GM18519 (cell line): ENCODE measurements at regions not wholly inside any gene's neighbourhood (a gene's known extent, or its start where the extent isn't known, plus 50 kb on each side); places are given as distances from the start of the nearest gene placed in this dataset.
"Not testable (repeated sequence)": the region's sequence is repeated elsewhere in the genome, so short reads cannot be mapped to it uniquely, and the experiment has no call there.

Source experiments
- ATAC-seq: cut with Tn5 transposase; IDR thresholded peaks from one replicate; pipeline ENCODE4 v1.9.1; 2021; ENCODE audit warnings: mild to moderate bottlenecking, moderate library complexity; ENCODE audit not compliant: unreplicated experiment, low FRiP score

- ATAC-seq: not testable (repeated sequence)
Observed at GRCh38 chr9:626114-626513, 215.4 kb upstream of the DMRT1 start.

DNA sequence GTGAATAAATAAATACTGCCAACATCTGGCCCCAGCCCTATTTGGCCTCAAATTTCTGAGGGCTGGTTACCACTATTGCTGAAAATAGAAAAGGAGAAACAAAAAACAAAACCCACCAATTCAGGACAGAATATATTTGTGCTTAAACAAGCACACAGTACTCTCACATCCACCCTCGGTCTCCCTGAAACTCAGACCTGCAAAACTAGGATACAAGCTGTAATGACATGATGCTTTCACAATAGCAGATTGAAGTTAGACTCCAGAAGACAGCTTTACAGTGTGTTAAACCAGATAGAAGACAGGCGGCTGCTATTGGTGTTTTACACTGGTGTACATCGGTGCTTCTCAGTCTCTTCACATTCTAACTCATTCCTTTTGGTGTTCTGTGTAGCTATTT is 214.9 kb upstream of the DMRT1 start:
- peak; percentile 60 for ATAC-seq

- no peak for ATAC-seq
Observed at GRCh38 chr9:627336-627970, 214.0 kb upstream of the DMRT1 start.

DNA sequence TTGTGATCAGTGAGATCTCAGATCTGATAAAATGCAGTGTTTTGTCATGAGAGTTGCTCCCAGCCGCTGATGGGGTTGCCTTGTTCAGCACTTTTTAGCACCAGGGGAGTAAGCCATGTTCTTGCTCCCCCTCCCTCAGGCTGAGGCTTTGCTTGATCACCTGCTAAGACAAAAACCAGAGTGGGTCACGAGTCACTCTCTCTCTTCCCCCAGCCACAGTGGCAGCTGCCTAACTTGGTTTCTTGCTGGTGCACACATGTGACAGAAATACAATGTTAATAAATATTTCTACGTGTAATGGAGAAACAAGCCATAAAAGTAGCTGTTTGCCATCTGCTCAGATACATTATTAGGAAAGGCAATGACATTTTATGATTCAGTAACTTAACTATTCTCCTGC is 212.4 kb upstream of the DMRT1 start:
- no peak for ATAC-seq

GRCh38 chr9:630817-631216 is 210.7 kb upstream of the DMRT1 start:
- ATAC-seq: no peak

- ATAC-seq: no peak
Observed at GRCh38 chr9:631596-631995, 209.9 kb upstream of the DMRT1 start.

GRCh38 chr9:633461-633860 is 208.0 kb upstream of the DMRT1 start:
- ATAC-seq: no peak

- ATAC-seq: no peak
Observed at GRCh38 chr9:636931-637591, 204.4 kb upstream of the DMRT1 start.

DNA sequence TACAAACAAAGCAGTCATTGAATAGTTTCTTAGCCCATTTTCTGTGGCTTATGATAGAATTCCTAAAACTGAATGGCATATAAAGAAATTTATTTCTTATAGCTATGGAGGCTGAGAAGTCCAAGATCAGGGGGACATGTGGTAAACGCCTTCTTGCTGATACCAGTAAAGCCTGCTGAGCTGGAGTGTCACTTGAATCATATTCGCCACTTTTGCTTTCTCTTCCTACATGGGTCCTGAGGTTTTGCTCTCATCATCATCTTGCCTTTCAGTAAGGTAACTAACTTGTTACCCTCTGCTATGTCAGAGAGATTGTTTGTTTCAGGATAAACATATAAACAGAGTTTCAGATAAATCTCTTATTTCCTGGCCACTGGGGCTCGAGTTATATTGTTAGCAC is 203.3 kb upstream of the DMRT1 start:
- ATAC-seq: no peak

DNA sequence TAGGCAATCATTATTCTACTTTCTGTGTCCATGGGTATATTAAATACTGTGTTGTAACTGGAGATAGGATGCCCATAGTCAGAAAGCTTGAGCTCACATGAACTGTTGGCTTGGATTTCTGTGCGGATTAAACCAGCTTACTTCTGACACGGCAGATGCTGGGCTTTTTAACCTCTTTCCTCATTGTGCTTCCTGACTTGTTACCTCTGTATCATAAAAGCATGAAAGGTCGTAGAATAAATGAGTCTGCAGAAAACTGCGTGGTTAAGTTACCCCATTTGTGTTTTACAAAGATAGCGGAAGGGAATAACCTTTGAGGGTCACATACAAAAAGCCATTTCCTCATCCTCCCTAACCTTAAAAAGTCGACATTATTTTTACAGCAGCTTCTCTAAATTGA is 199.5 kb upstream of the DMRT1 start:
- no peak for ATAC-seq

GRCh38 chr9:643966-644365 is 197.5 kb upstream of the DMRT1 start:
- ATAC-seq: no peak

GRCh38 chr9:647522-647921 is 194.0 kb upstream of the DMRT1 start:
- no peak for ATAC-seq

- no peak for ATAC-seq
Observed at GRCh38 chr9:649128-650074, 192.1 kb upstream of the DMRT1 start.

GRCh38 chr9:650362-650761 is 191.1 kb upstream of the DMRT1 start:
- no peak for ATAC-seq

GRCh38 chr9:651371-651770 is 190.1 kb upstream of the DMRT1 start:
- no peak for ATAC-seq

DNA sequence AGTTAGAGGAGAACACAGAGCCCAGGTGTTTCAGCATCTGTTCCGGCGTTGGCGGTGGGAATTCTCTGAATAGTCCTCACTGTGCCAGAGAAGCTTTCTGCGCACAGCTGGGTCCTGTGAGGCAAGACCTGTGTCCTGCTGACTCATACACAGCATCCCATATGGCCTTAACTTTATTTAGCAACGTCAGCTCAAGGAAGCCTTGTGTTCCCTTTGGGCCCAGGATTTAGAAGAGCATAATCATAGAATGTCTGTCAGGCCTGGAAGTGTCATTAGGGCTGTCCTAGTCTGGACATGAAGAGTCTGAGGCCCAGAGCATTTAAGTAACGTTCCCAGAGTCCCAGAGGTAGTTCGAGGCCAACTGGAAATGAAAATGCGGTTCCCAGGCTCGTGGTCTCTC is 188.6 kb upstream of the DMRT1 start:
- no peak for ATAC-seq

- ATAC-seq: no peak
Observed at GRCh38 chr9:653421-653820, 188.1 kb upstream of the DMRT1 start.

GRCh38 chr9:653856-654387 is 187.6 kb upstream of the DMRT1 start:
- ATAC-seq: no peak

DNA sequence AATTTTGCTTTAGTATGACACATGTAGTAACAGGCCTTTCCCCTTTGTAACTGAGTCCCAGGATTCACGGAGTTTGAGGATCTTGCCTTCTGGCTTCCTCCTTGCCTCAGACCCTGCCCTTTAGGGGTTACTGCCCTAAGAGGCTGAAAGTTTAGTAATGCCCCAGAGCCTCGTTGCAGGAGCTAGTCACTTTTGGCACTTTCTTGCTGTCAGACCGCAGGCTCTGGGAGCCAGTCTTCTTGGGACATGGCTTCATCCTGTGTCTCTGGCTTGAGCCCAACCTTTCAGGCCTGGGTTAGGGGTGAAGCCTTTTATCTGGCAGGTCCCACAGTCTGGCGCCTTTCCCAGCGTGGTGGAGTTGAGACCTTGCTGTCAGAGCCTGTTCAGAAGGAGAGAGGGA is 185.6 kb upstream of the DMRT1 start:
- ATAC-seq: no peak

DNA sequence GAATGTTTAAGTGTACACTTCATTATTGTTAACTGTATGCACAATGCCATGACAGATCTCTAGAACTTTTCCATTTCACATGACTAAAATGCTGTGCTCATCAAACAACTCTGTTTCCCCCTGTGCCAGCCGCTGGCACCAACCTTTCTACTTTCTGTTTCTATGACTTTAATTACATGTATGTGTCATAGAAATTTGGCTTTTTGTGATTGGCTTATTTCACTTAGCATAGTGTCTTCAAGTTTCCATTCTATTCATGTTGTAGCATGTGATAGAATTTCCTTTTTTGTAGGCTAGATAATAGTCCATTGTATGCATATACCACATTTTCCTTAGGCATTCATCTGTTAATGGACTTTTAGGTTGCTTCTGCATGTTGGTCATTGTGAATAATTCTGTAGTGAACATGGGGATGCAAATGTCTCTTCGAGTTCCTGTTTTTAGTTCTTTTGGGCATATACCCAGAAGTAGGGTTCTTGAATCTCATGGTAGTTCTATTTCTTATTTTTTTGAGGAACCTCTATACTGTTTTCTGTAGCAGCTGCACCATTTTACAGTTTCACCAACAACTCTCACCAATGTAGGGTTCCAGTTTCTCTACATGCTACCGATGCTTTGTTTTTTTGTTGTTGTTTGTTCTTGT is 184.4 kb upstream of the DMRT1 start:
- ATAC-seq: no peak

DNA sequence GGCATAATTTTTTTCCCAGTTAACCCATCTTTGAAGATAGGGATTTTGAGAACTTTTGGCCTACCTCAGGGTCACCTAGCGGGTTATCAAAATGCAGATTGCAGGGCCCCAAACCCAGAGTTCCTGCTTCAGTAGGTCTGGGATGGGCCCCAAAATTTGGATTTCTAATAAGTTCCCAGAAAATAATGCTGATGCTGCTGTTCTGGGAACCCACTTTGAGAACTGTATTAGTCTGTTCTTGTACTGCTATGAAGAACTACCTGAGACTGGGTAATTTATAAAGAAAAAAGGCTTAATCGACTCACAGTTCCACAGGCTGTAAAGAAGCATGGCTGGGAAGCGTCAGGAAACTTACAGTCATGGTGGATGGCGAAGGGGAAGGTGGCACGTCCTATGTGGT is 182.2 kb upstream of the DMRT1 start:
- ATAC-seq: no peak
